SU-DHL-6 (cell line): ENCODE measurements at regions not wholly inside any gene's neighbourhood (a gene's known extent, or its start where the extent isn't known, plus 50 kb on each side); places are given as distances from the start of the nearest gene placed in this dataset.

Experiments used
- EZH2phosphoT487 ChIP-seq: fragments of 200-600 bp; sonication (generic), shearing (Covaris generic); conservative IDR thresholded peaks from 2 replicates; pipeline ENCODE4 v1.6.1; 2018; ENCODE audit warnings: mild to moderate bottlenecking, antibody characterized with exemption, low read length, moderate library complexity, mixed read lengths
- TF ChIP-seq, protein P1 (sequence below): fragments of 200-600 bp; sonication (generic); IDR thresholded peaks from one replicate; pipeline ENCODE4 v1.5.1; 2017; ENCODE audit warnings: antibody characterized with exemption, mild to moderate bottlenecking, low read length, moderate library complexity; ENCODE audit not compliant: insufficient read depth, poor library complexity, severe bottlenecking

DNA sequence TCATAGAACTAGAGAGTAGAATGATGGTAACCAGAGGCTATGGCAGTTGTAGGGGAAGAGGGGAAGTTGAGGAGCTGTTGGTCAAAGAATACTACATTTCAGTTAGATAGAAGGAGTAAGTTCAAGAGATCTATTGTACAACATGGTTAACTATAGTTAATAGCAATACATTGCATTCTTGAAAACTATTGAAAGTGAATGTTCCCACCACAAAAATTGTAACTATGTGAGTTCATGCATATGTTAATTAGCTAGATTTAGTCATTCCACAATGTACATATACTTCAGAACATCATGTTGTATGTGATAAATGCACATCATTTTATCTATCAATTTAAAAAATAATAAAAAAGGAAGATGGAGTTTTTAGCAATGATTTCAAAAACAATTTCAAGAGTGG lies 125.3 kb upstream of the IL15 start:
- TF ChIP-seq, protein P1, sequence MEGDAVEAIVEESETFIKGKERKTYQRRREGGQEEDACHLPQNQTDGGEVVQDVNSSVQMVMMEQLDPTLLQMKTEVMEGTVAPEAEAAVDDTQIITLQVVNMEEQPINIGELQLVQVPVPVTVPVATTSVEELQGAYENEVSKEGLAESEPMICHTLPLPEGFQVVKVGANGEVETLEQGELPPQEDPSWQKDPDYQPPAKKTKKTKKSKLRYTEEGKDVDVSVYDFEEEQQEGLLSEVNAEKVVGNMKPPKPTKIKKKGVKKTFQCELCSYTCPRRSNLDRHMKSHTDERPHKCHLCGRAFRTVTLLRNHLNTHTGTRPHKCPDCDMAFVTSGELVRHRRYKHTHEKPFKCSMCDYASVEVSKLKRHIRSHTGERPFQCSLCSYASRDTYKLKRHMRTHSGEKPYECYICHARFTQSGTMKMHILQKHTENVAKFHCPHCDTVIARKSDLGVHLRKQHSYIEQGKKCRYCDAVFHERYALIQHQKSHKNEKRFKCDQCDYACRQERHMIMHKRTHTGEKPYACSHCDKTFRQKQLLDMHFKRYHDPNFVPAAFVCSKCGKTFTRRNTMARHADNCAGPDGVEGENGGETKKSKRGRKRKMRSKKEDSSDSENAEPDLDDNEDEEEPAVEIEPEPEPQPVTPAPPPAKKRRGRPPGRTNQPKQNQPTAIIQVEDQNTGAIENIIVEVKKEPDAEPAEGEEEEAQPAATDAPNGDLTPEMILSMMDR, result no peak
- TF ChIP-seq EZH2phosphoT487, result no peak
